Amniotic stem cell (primary cell): ENCODE measurements at regions not wholly inside any gene's neighbourhood (a gene's known extent, or its start where the extent isn't known, plus 50 kb on each side); places are given as distances from the start of the nearest gene placed in this dataset.

Source experiments
- DNase-seq: peaks from one replicate; lab custom pipeline; 2025; lab: John Stamatoyannopoulos, UW

GRCh38 chr7:117929237-117929636 lies 56.0 kb upstream of the CTTNBP2 start:
- no peak for DNase-seq

- DNase-seq: no peak
These were observed 58.1 kb upstream of the CTTNBP2 start for GRCh38 chr7:117931314-117931713.

GRCh38 chr7:117937049-117937752 lies 64.0 kb upstream of the CTTNBP2 start:
- no peak for DNase-seq

GRCh38 chr7:117937753-117938483 lies 64.7 kb upstream of the CTTNBP2 start:
- no peak for DNase-seq

- no peak for DNase-seq
These were observed 68.0 kb upstream of the CTTNBP2 start for GRCh38 chr7:117941138-117941810.

- no peak for DNase-seq
These were observed 69.5 kb upstream of the CTTNBP2 start for GRCh38 chr7:117942780-117943179.

DNA sequence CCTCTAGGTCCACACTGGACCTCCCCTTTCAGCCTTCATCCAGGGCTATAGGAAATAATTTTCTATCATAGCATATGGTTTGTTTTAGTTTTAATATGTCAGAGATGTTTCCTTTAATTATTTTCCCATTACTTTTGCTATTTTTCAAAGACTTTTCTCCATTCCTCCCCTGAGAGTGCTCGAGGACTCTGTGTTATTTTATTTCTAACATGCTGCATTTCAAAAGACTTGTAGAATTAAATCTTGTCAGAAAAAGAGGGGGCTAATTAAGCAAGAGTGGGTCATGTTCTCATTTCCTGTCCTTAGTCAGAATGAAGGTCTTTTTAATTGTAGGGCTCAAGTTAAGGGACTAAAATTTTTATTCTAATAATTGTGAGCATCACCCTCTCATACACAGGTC lies 71.6 kb upstream of the CTTNBP2 start:
- no peak for DNase-seq

DNA sequence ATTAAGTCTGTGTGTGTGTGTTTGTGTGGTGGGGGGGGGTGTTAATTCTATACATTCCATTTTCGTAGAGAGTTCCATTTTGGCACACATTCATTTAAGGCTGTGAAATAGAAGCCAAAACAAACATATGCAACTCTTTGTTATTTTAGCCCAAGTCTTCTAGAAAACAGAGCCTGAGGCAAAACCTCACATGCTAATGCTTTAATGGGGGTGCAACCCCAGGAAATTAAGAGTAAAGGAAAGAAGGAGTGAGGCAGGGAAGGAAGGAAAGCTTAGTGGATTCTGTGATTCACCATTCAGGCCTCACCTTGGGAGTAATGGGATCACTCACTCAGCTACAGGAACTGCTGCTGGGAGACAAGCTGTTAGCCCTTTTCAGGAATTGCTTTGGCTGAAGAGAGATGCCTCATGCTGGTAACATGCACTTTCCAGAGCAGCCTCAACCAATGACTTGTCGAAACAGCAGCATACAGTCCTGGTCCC lies 73.0 kb upstream of the CTTNBP2 start:
- no peak for DNase-seq

DNA sequence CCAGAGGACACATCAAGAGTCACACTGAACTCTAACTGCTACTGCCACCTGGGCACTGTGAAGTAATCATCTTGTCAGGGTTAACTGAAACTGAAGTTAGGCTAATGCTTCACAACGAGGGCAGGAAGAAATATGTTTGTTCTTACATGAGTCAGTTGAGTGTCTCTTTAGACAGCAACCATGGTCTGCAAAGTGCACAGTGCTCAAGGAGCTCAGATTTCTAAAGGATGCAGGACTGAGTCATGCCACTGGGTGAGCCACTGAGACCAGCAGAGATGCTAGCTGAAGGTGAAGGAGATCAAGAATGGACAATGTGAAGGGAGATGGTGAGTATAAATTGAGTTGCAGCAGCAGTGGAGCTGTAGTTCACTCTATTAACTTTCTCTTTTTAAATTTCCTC lies 76.0 kb upstream of the CTTNBP2 start:
- no peak for DNase-seq

- DNase-seq: no peak
These were observed 77.5 kb upstream of the CTTNBP2 start for GRCh38 chr7:117950601-117951260.

DNA sequence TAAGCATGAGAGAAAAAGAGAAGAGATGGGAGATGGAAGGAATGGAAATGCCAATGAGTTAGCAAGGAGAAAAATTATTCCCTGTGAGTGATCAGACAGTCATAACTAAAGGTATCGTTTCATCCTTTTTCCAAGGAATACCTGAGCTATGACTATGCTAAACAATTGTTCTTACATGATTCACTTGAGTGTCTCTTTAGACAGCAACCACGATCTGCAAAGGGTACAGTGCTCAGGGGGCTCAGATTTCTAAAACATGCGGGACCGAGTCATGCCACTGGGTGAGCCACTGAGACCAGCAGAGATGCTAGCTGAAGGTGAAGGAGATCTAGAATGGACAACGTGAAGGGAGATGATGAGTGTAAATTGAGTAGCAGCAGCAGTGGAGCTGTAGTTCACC lies 78.0 kb upstream of the CTTNBP2 start:
- no peak for DNase-seq

DNA sequence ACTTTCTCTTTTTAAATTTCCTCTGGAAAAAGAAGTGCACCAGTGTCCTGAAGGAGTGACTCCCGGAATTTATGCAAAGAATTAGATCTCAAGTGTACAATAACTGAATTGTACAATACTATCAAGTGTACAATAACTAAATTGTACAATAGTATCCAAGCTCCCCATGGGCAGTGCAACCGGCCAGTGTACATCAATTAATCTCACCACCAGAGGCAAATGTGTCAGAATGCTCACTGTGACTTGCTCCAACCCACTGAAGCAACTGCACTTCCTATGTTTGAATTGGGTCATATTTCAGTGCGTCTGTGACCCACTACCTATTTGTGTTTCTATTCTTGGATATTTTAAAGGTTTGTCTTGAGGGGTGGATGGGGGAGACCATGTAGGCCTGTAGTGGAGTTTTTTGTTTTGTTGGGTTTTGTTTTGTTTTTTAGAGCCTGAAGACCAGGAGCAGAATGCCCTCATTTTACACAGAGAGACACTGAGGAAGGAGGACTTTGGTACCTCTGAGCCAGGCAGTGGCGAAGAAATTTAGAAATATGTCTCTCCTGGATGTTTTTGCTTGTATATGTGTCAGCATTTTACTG lies 78.5 kb upstream of the CTTNBP2 start:
- no peak for DNase-seq

- no peak for DNase-seq
These were observed 81.8 kb upstream of the CTTNBP2 start for GRCh38 chr7:117955046-117955445.

DNA sequence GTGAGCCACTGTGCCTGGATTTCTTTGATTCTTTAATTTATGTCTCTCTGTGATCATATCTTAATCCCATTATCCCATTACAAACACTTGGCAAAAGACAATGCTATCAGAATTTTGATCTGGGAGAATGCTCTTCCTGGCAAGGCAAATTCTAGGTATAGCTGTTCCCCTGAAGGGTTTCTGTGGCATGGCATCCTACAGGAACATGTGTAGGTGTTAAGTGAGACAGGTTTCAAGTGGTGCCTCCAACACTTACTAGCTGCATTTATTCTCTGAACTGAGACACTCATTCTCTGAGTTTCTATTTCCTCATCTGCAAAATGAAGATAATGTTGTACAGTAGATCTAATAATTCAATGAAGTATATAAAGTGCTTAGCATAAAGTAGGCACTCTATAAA lies 87.1 kb upstream of the CTTNBP2 start:
- DNase-seq: no peak

DNA sequence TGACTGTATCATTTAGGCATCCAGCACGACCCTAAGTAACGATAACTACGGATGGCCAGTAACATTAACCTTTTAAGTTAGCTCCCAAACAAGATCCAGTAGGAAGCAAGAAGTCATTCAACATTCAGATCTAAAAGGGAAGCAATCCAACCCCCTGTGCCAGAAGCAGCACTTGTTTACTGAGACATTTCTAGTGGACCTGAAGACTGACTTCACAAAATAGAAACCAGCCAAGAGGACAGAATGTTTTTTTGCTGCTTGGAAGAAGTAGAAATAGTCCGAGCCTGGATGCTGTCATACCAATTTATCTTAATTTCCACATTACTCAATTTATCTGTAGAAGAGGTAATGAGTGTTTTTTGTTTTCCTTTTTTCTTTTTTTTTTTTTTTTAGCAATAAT lies 88.0 kb upstream of the CTTNBP2 start:
- no peak for DNase-seq

- DNase-seq: no peak
These were observed 89.2 kb upstream of the CTTNBP2 start for GRCh38 chr7:117962366-117962994.

GRCh38 chr7:117963264-117964197 lies 90.3 kb upstream of the CTTNBP2 start:
- no peak for DNase-seq

DNA sequence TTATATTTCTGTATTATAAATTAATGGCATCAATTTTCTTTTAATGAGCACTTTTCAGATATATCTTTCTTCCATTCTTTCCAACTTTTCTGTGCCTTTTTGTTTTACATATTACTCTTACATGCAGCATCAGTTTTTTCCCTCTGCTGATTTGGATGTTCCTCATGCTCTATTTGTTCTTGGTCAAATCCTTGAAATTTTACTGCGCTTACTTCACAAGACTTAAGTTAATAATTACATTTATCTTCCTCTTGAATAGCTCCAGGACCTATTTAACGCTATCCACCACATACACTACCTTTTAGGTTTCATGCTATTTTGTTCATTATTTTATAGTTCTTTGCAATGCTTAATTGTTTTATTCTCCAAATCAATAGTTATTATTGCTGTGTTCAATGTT lies 97.6 kb upstream of the CTTNBP2 start:
- no peak for DNase-seq

- DNase-seq: no peak
These were observed 98.5 kb upstream of the CTTNBP2 start for GRCh38 chr7:117971556-117972244.

GRCh38 chr7:117972606-117973005 lies 99.4 kb upstream of the CTTNBP2 start:
- no peak for DNase-seq
